ENCODE measurements at regions not wholly inside any gene's neighbourhood (a gene's known extent, or its start where the extent isn't known, plus 50 kb on each side); places are given as distances from the start of the nearest gene placed in this dataset.

GRCh38 chr5:164597293-164597900 lies 1092.0 kb downstream of the MAT2B start:
- no peak for DNase-seq (ENCODE audit: low spot score)

GRCh38 chr5:164600274-164600673 lies 1094.9 kb downstream of the MAT2B start:
- DNase-seq (ENCODE audit: low spot score): no peak

- no peak for DNase-seq (ENCODE audit: low spot score)
Observed at GRCh38 chr5:164600929-164601535, 1095.6 kb downstream of the MAT2B start.

GRCh38 chr5:164608507-164608906 lies 1103.1 kb downstream of the MAT2B start:
- no peak for DNase-seq (ENCODE audit: low spot score)

GRCh38 chr5:164610374-164610773 lies 1105.0 kb downstream of the MAT2B start:
- DNase-seq (ENCODE audit: low spot score): no peak

- no peak for DNase-seq (ENCODE audit: low spot score)
Observed at GRCh38 chr5:164614707-164615106, 1109.3 kb downstream of the MAT2B start.

GRCh38 chr5:164617290-164617689 lies 1111.9 kb downstream of the MAT2B start:
- no peak for DNase-seq (ENCODE audit: low spot score)

GRCh38 chr5:164627021-164627420 lies 1121.6 kb downstream of the MAT2B start:
- no peak for DNase-seq (ENCODE audit: low spot score)

- no peak for DNase-seq (ENCODE audit: low spot score)
Observed at GRCh38 chr5:164636456-164636855, 1131.0 kb downstream of the MAT2B start.

- no peak for DNase-seq (ENCODE audit: low spot score)
Observed at GRCh38 chr5:164637931-164638521, 1132.6 kb downstream of the MAT2B start.

GRCh38 chr5:164649266-164649665 lies 1143.8 kb downstream of the MAT2B start:
- no peak for DNase-seq (ENCODE audit: low spot score)

GRCh38 chr5:164650427-164650826 lies 1145.0 kb downstream of the MAT2B start:
- no peak for DNase-seq (ENCODE audit: low spot score)

- no peak for DNase-seq (ENCODE audit: low spot score)
Observed at GRCh38 chr5:164651546-164652275, 1146.3 kb downstream of the MAT2B start.

GRCh38 chr5:164652276-164652660 lies 1146.8 kb downstream of the MAT2B start:
- DNase-seq (ENCODE audit: low spot score): no peak

GRCh38 chr5:164663198-164663989 lies 1158.0 kb downstream of the MAT2B start:
- no peak for DNase-seq (ENCODE audit: low spot score)

GRCh38 chr5:164671640-164672039 lies 1166.2 kb downstream of the MAT2B start:
- DNase-seq (ENCODE audit: low spot score): no peak

GRCh38 chr5:164672205-164672604 lies 1166.8 kb downstream of the MAT2B start:
- no peak for DNase-seq (ENCODE audit: low spot score)

GRCh38 chr5:164672931-164673694 lies 1167.7 kb downstream of the MAT2B start:
- DNase-seq (ENCODE audit: low spot score): no peak

- DNase-seq (ENCODE audit: low spot score): no peak
Observed at GRCh38 chr5:164679461-164679860, 1174.0 kb downstream of the MAT2B start.

GRCh38 chr5:164680216-164680615 lies 1174.8 kb downstream of the MAT2B start:
- no peak for DNase-seq (ENCODE audit: low spot score)

- no peak for DNase-seq (ENCODE audit: low spot score)
Observed at GRCh38 chr5:164680812-164681520, 1175.5 kb downstream of the MAT2B start.

All from hepatic stellate cell (primary cell).